K562 (cell line): ENCODE measurements at regions not wholly inside any gene's neighbourhood (a gene's known extent, or its start where the extent isn't known, plus 50 kb on each side); places are given as distances from the start of the nearest gene placed in this dataset.

Experiments used
- ATAC-seq: fragments of 200-7000 bp; cut with Tn5 transposase; 3 replicates; pipeline ENCODE4 v1.9.1; 2020; ENCODE audit warnings: moderate library complexity
- BruUV-seq: library from RNA; stranded (reverse); fragments of 400-500 nt; replicated peaks from 2 replicates; lab custom pipeline; 2021; lab: Mats Ljungman, UMichigan
- CTCF ChIA-PET: fragments of 300-600 bp; formaldehyde crosslinking; extraction: SDS; loops from one replicate; lab custom pipeline; 2021; ENCODE audit warnings: low intra/inter-chr PET ratio; lab: Yijun Ruan, JAX
- POLR2A ChIA-PET: fragments of 300-600, 350-650 bp; sonication (Branson Sonifier 250); formaldehyde crosslinking; extraction: SDS; loops from one replicate; lab custom pipeline; 2021; ENCODE audit warnings: antibody characterized with exemption, inconsistent platforms; lab: Yijun Ruan, JAX
- DNase-seq, 4 experiments: peaks; one replicate each; pipeline versions ENCODE4 v3.0.0 to v3.0.0-alpha.2; 2011 to 2018; ENCODE audit warnings: low spot score in 3 of 4, mixed read lengths in 3 of 4; ENCODE audit errors: extremely low read depth in 1 of 4
- FAIRE-seq: peaks from 2 replicates; lab custom pipeline; 2011; peaks lifted over from hg19 to GRCh38; lab: Jason Lieb, UNC
- H2AFZ ChIP-seq: 2 replicates; pipeline ENCODE4 v1.6.0; 2011; ENCODE audit warnings: low read depth, low read length, control low read depth, inconsistent platforms
- H3K27ac ChIP-seq: fragments of 200-600 bp; 3 replicates; pipeline ENCODE4 v1.8.0; 2011; ENCODE audit warnings: low read depth, mild to moderate bottlenecking, control low read depth, inconsistent platforms, low read length, moderate library complexity, mixed read lengths; ENCODE audit errors: extremely low read depth
- H3K27me3 ChIP-seq, 2 experiments: fragments of 300-600 bp in 1 of 2; 2 replicates in 1 of 2; 3 replicates in 1 of 2; pipeline versions ENCODE4 v1.6.0 to v1.8.0; 2011; ENCODE audit warnings: inconsistent platforms in 2 of 2, low read length in 2 of 2, mild to moderate bottlenecking in 1 of 2, mixed read lengths in 1 of 2, moderate library complexity in 1 of 2; ENCODE audit not compliant: control insufficient read depth in 2 of 2, insufficient read depth in 2 of 2
- H3K36me3 ChIP-seq: fragments of 300-600 bp; 3 replicates; pipeline ENCODE4 v1.8.0; 2011; ENCODE audit warnings: mild to moderate bottlenecking, low read length, inconsistent platforms; ENCODE audit not compliant: control insufficient read depth, insufficient read depth
- H3K4me1 ChIP-seq, 2 experiments: fragments of 200-600 bp in 1 of 2; replicated peaks in 1 of 2; 2 replicates in 1 of 2; 3 replicates in 1 of 2; pipeline versions ENCODE4 v1.5.1 to v1.8.0; 2011; ENCODE audit warnings: inconsistent platforms in 2 of 2, low read length in 2 of 2, mild to moderate bottlenecking in 1 of 2, mixed read lengths in 1 of 2, moderate library complexity in 1 of 2; ENCODE audit not compliant: control insufficient read depth in 2 of 2, insufficient read depth in 2 of 2
- H3K4me2 ChIP-seq: 2 replicates; pipeline ENCODE4 v1.6.1; 2011; ENCODE audit warnings: low read length, control low read depth, inconsistent platforms, mixed read lengths; ENCODE audit not compliant: insufficient read depth
- H3K4me3 ChIP-seq: fragments of 200-600 bp; sonication (generic), shearing (Covaris generic); 2 replicates; pipeline ENCODE4 v1.5.1; 2016; ENCODE audit warnings: control low read depth, inconsistent platforms
- H3K79me2 ChIP-seq: fragments of 200-600 bp; 3 replicates; pipeline ENCODE4 v1.8.0; 2011; ENCODE audit warnings: low read length, inconsistent platforms; ENCODE audit not compliant: control insufficient read depth, insufficient read depth
- H3K9ac ChIP-seq, 2 experiments: 2 replicates each; pipeline versions ENCODE4 v1.6.0 to v1.6.1; 2011; ENCODE audit warnings: low read depth in 2 of 2, low read length in 2 of 2, control low read depth in 1 of 2, inconsistent platforms in 1 of 2, mild to moderate bottlenecking in 1 of 2, mixed read lengths in 1 of 2; ENCODE audit not compliant: insufficient read depth in 1 of 2
- H3K9me1 ChIP-seq: one replicate; pipeline ENCODE4 v1.6.0; 2011; ENCODE audit warnings: inconsistent platforms, mild to moderate bottlenecking, low read length, moderate library complexity; ENCODE audit not compliant: control insufficient read depth, insufficient read depth
- H3K9me3 ChIP-seq: replicated peaks from 2 replicates; pipeline ENCODE4 v1.5.1; 2011; ENCODE audit warnings: low read depth, low read length, inconsistent platforms; ENCODE audit not compliant: control insufficient read depth, insufficient read depth
- H4K20me1 ChIP-seq: replicated peaks from 2 replicates; pipeline ENCODE4 v1.6.1; 2011; ENCODE audit warnings: low read length, inconsistent platforms, mixed read lengths; ENCODE audit not compliant: control insufficient read depth, insufficient read depth
- ARID1B ChIP-seq: fragments of 450-650 bp; IDR thresholded peaks from 2 replicates; pipeline ENCODE4 v1.6.1; 2016; ENCODE audit warnings: antibody characterized with exemption, mild to moderate bottlenecking, inconsistent platforms
- PHF21A ChIP-seq: fragments of 450-650 bp; IDR thresholded peaks from 2 replicates; pipeline ENCODE4 v1.6.1; 2017; ENCODE audit warnings: low read depth, borderline replicate concordance
- TCF7 ChIP-seq: sonication (generic); IDR thresholded peaks from 2 replicates; pipeline ENCODE4 v1.6.1; 2016; ENCODE audit warnings: antibody characterized with exemption, borderline replicate concordance
- ZKSCAN8 ChIP-seq: fragments of 200-800 bp; sonication (Bioruptor generic); IDR thresholded peaks from 2 replicates; pipeline ENCODE4 v1.6.1; 2016; ENCODE audit warnings: missing genetic modification characterization, missing compliant biosample characterization
- ZNF584 ChIP-seq: fragments of 200-800 bp; sonication (Bioruptor generic); IDR thresholded peaks from 2 replicates; pipeline ENCODE4 v1.6.1; 2016; ENCODE audit warnings: low read depth, mild to moderate bottlenecking, missing genetic modification characterization, missing compliant biosample characterization
- WGBS: fragments of 100-300 bp; shearing (Covaris generic); methylation state at CpG from one replicate; pipeline ENCODE4 v1.1.6; 2016; ENCODE audit warnings: low coverage, mixed read lengths; ENCODE audit not compliant: insufficient coverage; ENCODE audit errors: missing lambda C conversion rate; 5-methylcytosine and 5-hydroxymethylcytosine counted together
- in situ Hi-C: fragments of 300-500 bp; cut with MboI; formaldehyde crosslinking; loops from 4 replicates; pipeline ENCODE4 v1.15.0; 2018; ENCODE audit warnings: inconsistent platforms, mixed read lengths
- intact Hi-C: fragments of 100-400 bp; cut with micrococcal nuclease; formaldehyde crosslinking; loops from 2 replicates; pipeline ENCODE4 v1.14.2; 2022
- TF ChIP-seq, protein P1 (sequence below): fragments of 250-450 bp; sonication (Bioruptor Pico); IDR thresholded peaks from 2 replicates; pipeline ENCODE4 v1.4.0; 2020; ENCODE audit warnings: mild to moderate bottlenecking, moderate library complexity

DNA sequence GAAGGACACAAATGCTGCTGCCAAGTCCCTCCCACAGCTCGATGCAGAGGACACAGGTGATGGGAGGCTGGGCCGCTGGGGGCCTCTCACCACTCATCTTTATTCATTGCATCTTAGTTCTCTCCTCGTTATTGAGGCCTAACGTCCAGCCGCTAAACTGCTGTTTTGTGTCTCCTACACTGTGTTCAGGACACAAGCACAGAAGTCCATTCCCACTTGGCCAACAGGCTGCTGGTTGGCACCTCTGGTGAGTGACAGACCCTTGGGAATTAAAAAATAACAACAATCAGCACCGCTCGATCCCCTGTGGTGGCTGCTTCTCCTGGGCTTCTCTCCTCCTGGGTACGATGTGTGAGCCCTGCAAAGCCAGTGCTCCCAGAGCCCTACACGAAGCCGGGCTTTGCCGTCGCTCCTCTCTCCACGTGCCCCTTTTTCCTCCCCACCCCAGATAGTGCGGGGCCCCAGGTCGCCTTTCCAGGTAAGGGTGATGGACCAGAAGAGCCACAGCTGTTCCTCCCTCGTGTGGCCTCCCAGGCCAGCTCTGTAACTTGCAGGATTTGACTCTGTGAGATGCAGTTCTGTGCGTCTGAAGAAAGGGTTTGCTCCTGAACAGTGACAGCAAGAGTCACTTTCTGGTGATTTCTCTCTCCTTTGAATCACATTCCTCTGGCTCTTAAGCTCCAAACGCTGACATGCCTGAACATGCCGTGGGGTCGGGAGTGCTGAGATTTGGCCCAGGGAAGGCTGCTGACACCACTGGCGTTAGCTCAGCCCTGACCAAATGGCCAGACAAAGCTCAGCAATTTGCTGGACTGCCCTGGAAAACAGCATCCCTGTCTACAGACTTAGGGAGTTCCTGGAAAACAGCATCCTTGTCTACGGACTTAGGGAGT lies 59.3 kb downstream of the DLL1 start:
- TF ChIP-seq ARID1B (no peak), ZKSCAN8 (CRISPR knock-in tag) (no peak), ZNF584 (CRISPR knock-in tag) (no peak), TCF7 (no peak), PHF21A (no peak)
- TF ChIP-seq, protein P1, sequence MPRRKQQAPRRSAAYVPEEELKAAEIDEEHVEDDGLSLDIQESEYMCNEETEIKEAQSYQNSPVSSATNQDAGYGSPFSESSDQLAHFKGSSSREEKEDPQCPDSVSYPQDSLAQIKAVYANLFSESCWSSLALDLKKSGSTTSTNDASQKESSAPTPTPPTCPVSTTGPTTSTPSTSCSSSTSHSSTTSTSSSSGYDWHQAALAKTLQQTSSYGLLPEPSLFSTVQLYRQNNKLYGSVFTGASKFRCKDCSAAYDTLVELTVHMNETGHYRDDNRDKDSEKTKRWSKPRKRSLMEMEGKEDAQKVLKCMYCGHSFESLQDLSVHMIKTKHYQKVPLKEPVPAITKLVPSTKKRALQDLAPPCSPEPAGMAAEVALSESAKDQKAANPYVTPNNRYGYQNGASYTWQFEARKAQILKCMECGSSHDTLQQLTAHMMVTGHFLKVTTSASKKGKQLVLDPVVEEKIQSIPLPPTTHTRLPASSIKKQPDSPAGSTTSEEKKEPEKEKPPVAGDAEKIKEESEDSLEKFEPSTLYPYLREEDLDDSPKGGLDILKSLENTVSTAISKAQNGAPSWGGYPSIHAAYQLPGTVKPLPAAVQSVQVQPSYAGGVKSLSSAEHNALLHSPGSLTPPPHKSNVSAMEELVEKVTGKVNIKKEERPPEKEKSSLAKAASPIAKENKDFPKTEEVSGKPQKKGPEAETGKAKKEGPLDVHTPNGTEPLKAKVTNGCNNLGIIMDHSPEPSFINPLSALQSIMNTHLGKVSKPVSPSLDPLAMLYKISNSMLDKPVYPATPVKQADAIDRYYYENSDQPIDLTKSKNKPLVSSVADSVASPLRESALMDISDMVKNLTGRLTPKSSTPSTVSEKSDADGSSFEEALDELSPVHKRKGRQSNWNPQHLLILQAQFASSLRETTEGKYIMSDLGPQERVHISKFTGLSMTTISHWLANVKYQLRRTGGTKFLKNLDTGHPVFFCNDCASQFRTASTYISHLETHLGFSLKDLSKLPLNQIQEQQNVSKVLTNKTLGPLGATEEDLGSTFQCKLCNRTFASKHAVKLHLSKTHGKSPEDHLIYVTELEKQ (CRISPR knock-in tag), result no peak
- peaks cover 3% of the 10 kb centered on the region for H3K9me1 ChIP-seq
- FAIRE-seq (no peak), DNase-seq (no peak), ATAC-seq (no peak)
- CTCF ChIA-PET, result no interaction called here
- no TSS peak for BruUV-seq
- peaks cover 15% of the 10 kb centered on the region for H4K20me1 ChIP-seq
- H3K79me2 ChIP-seq, result no peaks in the 10 kb centered on the region
- WGBS, result 1% methylated on average over 22 of the region's 22 CpGs
- in situ Hi-C loops, result no loop called here
- no peak overlapping the region for H3K27ac ChIP-seq
- POLR2A ChIA-PET, result interaction anchor here (0.6 to 1.6 kb wide), 3 partner anchors 10 to 21 kb away, joined by 3 to 5 read pairs (median 3); no protein-coding TSS in a partner anchor
- H3K27me3 ChIP-seq, result peaks cover 88 to 92% of the 10 kb centered on the region in 2 experiments
- H3K36me3 ChIP-seq, result no peaks in the 10 kb centered on the region
- H3K4me2 ChIP-seq, result no peak overlapping the region
- no peak overlapping the region for H3K9ac ChIP-seq
- intact Hi-C loops, result no loop called here
- H2AFZ ChIP-seq, result no peak overlapping the region
- H3K4me1 ChIP-seq, result peaks cover 0 to 7% of the 10 kb centered on the region in 2 experiments; a peak in 1 of 5 replicates
- H3K9me3 ChIP-seq, result no peaks in the 10 kb centered on the region
- H3K4me3 ChIP-seq, result no peak overlapping the region
